ENCODE measurements at regions not wholly inside any gene's neighbourhood (a gene's known extent, or its start where the extent isn't known, plus 50 kb on each side); places are given as distances from the start of the nearest gene placed in this dataset.
"Not testable (repeated sequence)": the region's sequence is repeated elsewhere in the genome, so short reads cannot be mapped to it uniquely, and the experiment has no call there.

DNA sequence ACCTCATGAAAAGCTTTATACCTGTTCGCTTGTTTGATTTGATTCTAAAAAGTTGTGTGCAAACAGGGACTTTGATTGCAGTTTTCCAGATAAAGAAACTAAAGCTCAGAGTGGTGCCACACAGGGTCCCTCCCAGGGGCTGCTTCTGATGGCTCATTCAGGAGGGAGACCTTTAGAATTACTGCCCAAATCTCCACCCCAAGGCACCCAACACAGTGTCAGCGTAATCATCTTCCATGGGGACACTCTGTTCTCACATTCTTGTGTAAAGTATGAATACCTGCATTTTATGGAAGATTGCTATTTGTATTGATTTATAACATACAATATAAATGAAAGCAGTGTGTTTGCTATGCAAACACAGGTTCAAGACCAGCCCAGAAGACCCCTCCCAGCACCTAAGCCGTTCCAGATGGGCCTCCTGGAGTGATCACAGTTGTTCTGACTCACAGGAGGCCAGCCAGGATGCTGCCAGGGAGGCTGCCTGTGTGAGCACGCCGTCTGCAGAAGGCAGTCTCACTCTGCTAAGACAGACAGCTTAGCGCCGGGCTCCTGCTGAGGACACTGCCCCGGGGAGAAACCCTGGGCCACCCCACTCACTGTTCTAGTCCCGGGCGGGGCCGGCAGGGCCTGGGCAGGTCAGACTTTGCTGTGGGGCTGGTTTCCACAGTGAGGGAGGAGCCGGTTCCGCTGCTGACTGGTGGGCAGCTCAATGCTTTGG lies 185.6 kb downstream of the FAM43A start:
- peak overlapping the region; percentile 16 for H3K27ac ChIP-seq (ENCODE audit: low read depth, low read length, poor library complexity, severe bottlenecking)
- H3K4me1 ChIP-seq (ENCODE audit: insufficient read depth, low read length, poor library complexity, severe bottlenecking), result peaks cover 33% of the 10 kb centered on the region
- ChIA-PET POLR2A (ENCODE audit: low non-redundant PET) (interaction anchor here (0.6 to 1.0 kb wide), 2 partner anchors 75 to 184 kb away, joined by 3 to 4 read pairs; no protein-coding TSS in a partner anchor), CTCF (no interaction called here)
- H3K27me3 ChIP-seq (replicated peaks; ENCODE audit: insufficient read depth, low read depth, low read length, poor library complexity), result no peaks in the 10 kb centered on the region
- no peak overlapping the region for H3K4me3 ChIP-seq (ENCODE audit: low read depth, low read length, poor library complexity, severe bottlenecking)
- no peaks in the 10 kb centered on the region for H3K36me3 ChIP-seq (ENCODE audit: insufficient read depth, low read length, poor library complexity, severe bottlenecking)
- DNase-seq (ENCODE audit: low spot score), result peak; percentile 94
- no peaks in the 10 kb centered on the region for H3K9me3 ChIP-seq (ENCODE audit: low read depth, low read length, poor library complexity, severe bottlenecking)
- intact Hi-C loops (cut with micrococcal nuclease; ENCODE audit: unreplicated experiment), result loop anchor here (5.0 to 10.0 kb wide), 2 partner anchors 184 to 233 kb away; partner anchors contain the start of gene FAM43A
- TF ChIP-seq, protein P1, sequence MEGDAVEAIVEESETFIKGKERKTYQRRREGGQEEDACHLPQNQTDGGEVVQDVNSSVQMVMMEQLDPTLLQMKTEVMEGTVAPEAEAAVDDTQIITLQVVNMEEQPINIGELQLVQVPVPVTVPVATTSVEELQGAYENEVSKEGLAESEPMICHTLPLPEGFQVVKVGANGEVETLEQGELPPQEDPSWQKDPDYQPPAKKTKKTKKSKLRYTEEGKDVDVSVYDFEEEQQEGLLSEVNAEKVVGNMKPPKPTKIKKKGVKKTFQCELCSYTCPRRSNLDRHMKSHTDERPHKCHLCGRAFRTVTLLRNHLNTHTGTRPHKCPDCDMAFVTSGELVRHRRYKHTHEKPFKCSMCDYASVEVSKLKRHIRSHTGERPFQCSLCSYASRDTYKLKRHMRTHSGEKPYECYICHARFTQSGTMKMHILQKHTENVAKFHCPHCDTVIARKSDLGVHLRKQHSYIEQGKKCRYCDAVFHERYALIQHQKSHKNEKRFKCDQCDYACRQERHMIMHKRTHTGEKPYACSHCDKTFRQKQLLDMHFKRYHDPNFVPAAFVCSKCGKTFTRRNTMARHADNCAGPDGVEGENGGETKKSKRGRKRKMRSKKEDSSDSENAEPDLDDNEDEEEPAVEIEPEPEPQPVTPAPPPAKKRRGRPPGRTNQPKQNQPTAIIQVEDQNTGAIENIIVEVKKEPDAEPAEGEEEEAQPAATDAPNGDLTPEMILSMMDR (conservative IDR thresholded peaks at IDR 0.05; ENCODE audit: low read depth, low read length), result 0 out of 2 replicates have a peak, but pooled peaks have one; percentile 25
- TF ChIP-seq EZH2 (IDR thresholded peaks at IDR 0.05; ENCODE audit: borderline replicate concordance, low read depth, low read length, poor library complexity, severe bottlenecking), result no peak
- no TSS peak for BruUV-seq (replicated peaks)

DNA sequence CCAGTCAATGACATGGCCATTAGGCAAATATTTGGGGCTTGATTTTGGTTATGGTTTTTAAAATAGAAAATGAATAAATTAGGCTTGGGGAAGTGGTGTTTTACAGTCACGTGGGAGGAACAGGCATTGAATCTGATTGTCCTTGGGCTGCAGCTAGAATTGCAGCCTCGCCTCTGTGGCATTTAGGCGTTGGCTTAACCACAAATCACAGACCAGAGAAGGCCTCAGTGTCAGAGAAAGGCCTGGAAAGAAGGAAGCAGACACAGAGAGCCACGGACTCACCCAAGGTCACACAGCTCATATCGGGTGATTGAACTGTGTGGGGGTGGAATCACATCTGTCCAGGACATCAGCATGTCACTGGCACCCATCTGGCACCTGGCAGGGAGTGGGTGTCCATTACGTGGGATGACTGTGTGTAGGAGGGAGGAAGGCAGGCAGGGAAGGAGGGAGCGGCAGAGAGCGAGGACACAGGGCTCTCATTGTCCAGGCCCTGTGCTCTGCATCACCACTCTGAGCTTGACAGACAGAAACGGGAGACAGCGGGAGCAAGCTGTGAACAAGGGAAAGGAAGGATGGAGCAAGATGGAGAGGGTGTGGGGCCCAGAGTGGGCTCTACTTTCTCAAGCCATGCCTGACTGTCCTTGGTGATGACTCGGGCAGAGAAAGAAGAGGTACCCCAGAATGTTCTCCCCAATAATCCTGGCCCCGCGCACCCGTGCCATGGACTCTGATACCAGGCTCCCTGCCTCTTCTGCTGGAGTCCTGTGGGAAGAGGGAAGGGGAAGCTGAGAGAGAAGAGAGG lies 186.4 kb downstream of the FAM43A start:
- Histone ChIP-seq H3K9me3 (ENCODE audit: low read depth, low read length, poor library complexity, severe bottlenecking) (no peaks in the 10 kb centered on the region), H3K4me1 (ENCODE audit: insufficient read depth, low read length, poor library complexity, severe bottlenecking) (peaks cover 33% of the 10 kb centered on the region), H3K27me3 (replicated peaks; ENCODE audit: insufficient read depth, low read depth, low read length, poor library complexity) (no peaks in the 10 kb centered on the region), H3K27ac (ENCODE audit: low read depth, low read length, poor library complexity, severe bottlenecking) (peak overlapping the region; percentile 16), H3K4me3 (ENCODE audit: low read depth, low read length, poor library complexity, severe bottlenecking) (no peak overlapping the region), H3K36me3 (ENCODE audit: insufficient read depth, low read length, poor library complexity, severe bottlenecking) (no peaks in the 10 kb centered on the region)
- peak; percentile 58 for DNase-seq (ENCODE audit: low spot score)
- BruUV-seq (replicated peaks), result no TSS peak
- ChIA-PET CTCF (no interaction called here), POLR2A (ENCODE audit: low non-redundant PET) (interaction anchor here (1.0 kb wide), 1 partner anchor 184 kb away, joined by 3 read pairs; no protein-coding TSS in a partner anchor)
- intact Hi-C loops (cut with micrococcal nuclease; ENCODE audit: unreplicated experiment), result loop anchor here (5.0 to 10.0 kb wide), 2 partner anchors 185 to 233 kb away; partner anchors contain the start of gene FAM43A
- no peak for TF ChIP-seq EZH2 (IDR thresholded peaks at IDR 0.05; ENCODE audit: borderline replicate concordance, low read depth, low read length, poor library complexity, severe bottlenecking)
- TF ChIP-seq, protein P1 (conservative IDR thresholded peaks at IDR 0.05; ENCODE audit: low read depth, low read length), result no peak

DNA sequence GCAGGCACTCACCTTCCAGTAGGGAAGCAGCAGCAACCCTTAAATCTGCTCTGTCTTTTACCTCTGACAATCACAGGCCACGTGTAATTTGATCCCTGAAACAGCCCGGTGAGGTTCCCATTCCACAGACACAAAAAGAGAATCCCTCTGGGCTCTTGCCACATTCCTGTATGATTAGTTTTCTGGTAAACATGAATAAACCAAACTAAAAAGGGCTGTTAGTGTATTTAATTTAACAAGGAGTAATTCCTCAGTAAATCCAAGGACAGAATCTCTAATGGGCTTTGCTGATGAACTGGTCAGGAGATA lies 186.9 kb downstream of the FAM43A start:
- TF ChIP-seq EZH2 (IDR thresholded peaks at IDR 0.05; ENCODE audit: borderline replicate concordance, low read depth, low read length, poor library complexity, severe bottlenecking), result no peak
- TF ChIP-seq, protein P1 (conservative IDR thresholded peaks at IDR 0.05; ENCODE audit: low read depth, low read length), result no peak
- Histone ChIP-seq H3K36me3 (ENCODE audit: insufficient read depth, low read length, poor library complexity, severe bottlenecking) (no peaks in the 10 kb centered on the region), H3K4me3 (ENCODE audit: low read depth, low read length, poor library complexity, severe bottlenecking) (no peak overlapping the region), H3K9me3 (ENCODE audit: low read depth, low read length, poor library complexity, severe bottlenecking) (no peaks in the 10 kb centered on the region), H3K27ac (ENCODE audit: low read depth, low read length, poor library complexity, severe bottlenecking) (peak overlapping the region; percentile 16), H3K27me3 (replicated peaks; ENCODE audit: insufficient read depth, low read depth, low read length, poor library complexity) (no peaks in the 10 kb centered on the region), H3K4me1 (ENCODE audit: insufficient read depth, low read length, poor library complexity, severe bottlenecking) (peaks cover 28% of the 10 kb centered on the region)
- DNase-seq (ENCODE audit: low spot score), result peak; percentile 67
- BruUV-seq (replicated peaks), result no TSS peak
- intact Hi-C loops (cut with micrococcal nuclease; ENCODE audit: unreplicated experiment), result loop anchor here (5.0 to 10.0 kb wide), 2 partner anchors 185 to 232 kb away; partner anchors contain the start of gene FAM43A
- ChIA-PET POLR2A (ENCODE audit: low non-redundant PET) (no interaction called here), CTCF (no interaction called here)

DNA sequence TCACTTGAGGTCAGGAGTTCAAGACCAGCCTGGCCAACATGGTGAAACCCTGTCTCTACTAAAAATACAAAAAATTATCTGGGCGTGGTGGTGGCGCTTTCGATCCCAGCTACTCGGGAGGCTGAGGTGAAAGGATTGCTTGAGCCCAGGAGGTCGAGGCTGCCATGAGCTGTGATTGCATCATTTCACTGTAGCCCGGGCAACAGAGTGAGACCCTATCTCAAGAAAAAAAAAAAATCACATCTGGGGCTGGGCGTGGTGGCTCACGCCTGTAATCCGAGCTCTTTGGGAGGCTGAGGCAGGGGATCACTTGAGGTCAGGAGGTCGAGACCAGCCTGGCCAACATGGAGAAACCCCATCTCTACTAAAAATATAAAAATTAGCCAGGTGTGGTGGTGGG lies 187.8 kb downstream of the FAM43A start:
- H3K4me1 ChIP-seq (ENCODE audit: insufficient read depth, low read length, poor library complexity, severe bottlenecking), result peaks cover 28% of the 10 kb centered on the region
- intact Hi-C loops (cut with micrococcal nuclease; ENCODE audit: unreplicated experiment), result loop anchor here (5.0 to 10.0 kb wide), 2 partner anchors 186 to 231 kb away; partner anchors contain the start of gene FAM43A
- DNase-seq (ENCODE audit: low spot score); H3K27me3 ChIP-seq (replicated peaks; ENCODE audit: insufficient read depth, low read depth, low read length, poor library complexity); H3K4me3 ChIP-seq (ENCODE audit: low read depth, low read length, poor library complexity, severe bottlenecking); BruUV-seq (replicated peaks); CTCF ChIA-PET; H3K36me3 ChIP-seq (ENCODE audit: insufficient read depth, low read length, poor library complexity, severe bottlenecking); H3K9me3 ChIP-seq (ENCODE audit: low read depth, low read length, poor library complexity, severe bottlenecking); H3K27ac ChIP-seq (ENCODE audit: low read depth, low read length, poor library complexity, severe bottlenecking): not testable (repeated sequence)
- POLR2A ChIA-PET (ENCODE audit: low non-redundant PET), result interaction anchor here (0.7 kb wide), 1 partner anchor 127 kb away, joined by 4 read pairs; no protein-coding TSS in a partner anchor
